IMR-90 (cell line): ENCODE measurements at regions not wholly inside any gene's neighbourhood (a gene's known extent, or its start where the extent isn't known, plus 50 kb on each side); places are given as distances from the start of the nearest gene placed in this dataset.

Experiments used
- ATAC-seq: fragments of 200-7000 bp; cut with Tn5 transposase; 2 replicates; pipeline ENCODE4 v1.9.1; 2020; ENCODE audit warnings: low read depth, mild to moderate bottlenecking, moderate library complexity
- BruUV-seq: library from RNA; stranded (reverse); fragments of 400-500 nt; replicated peaks from 2 replicates; lab custom pipeline; 2021; lab: Mats Ljungman, UMichigan
- CTCF ChIA-PET: fragments of 300-600 bp; formaldehyde crosslinking; extraction: SDS; loops from one replicate; lab custom pipeline; 2021; ENCODE audit warnings: antibody characterized with exemption; lab: Yijun Ruan, JAX
- POLR2A ChIA-PET: fragments of 300-600 bp; sonication (Branson Sonifier 250); formaldehyde crosslinking; loops from one replicate; lab custom pipeline; 2022; ENCODE audit warnings: antibody characterized with exemption; ENCODE audit not compliant: unreplicated experiment; lab: Charles Lee
- DNase-seq: peaks from one replicate; pipeline ENCODE4 v3.0.0; 2013
- H2AFZ ChIP-seq: replicated peaks from 2 replicates; pipeline ENCODE3; 2013; ENCODE audit warnings: low read length, mild to moderate bottlenecking; ENCODE audit not compliant: poor library complexity
- H2AK5ac ChIP-seq: 2 replicates; pipeline ENCODE4 v1.6.1; 2013; ENCODE audit warnings: low read depth, low read length, inconsistent platforms
- H2AK9ac ChIP-seq: replicated peaks from 2 replicates; pipeline ENCODE3; 2013; ENCODE audit warnings: mild to moderate bottlenecking, low read depth, low read length, moderate library complexity; ENCODE audit not compliant: poor library complexity
- H2BK120ac ChIP-seq: 2 replicates; pipeline ENCODE4 v1.6.1; 2013; ENCODE audit warnings: low read depth, low read length, inconsistent platforms
- H2BK15ac ChIP-seq: 3 replicates; pipeline ENCODE4 v1.6.1; 2013; ENCODE audit warnings: low read depth, low read length, inconsistent platforms
- H2BK20ac ChIP-seq: 2 replicates; pipeline ENCODE4 v1.6.1; 2013; ENCODE audit warnings: low read depth, mild to moderate bottlenecking, inconsistent platforms, low read length, moderate library complexity
- H2BK5ac ChIP-seq: 2 replicates; pipeline ENCODE4 v1.6.1; 2013; ENCODE audit warnings: mild to moderate bottlenecking, low read depth, low read length, inconsistent platforms; ENCODE audit not compliant: poor library complexity, severe bottlenecking
- H3K14ac ChIP-seq: replicated peaks from 2 replicates; pipeline ENCODE4 v1.6.1; 2013; ENCODE audit warnings: low read depth, low read length, inconsistent platforms
- H3K18ac ChIP-seq: 2 replicates; pipeline ENCODE4 v1.6.1; 2013; ENCODE audit warnings: low read depth, low read length, control low read depth
- H3K23ac ChIP-seq: 2 replicates; pipeline ENCODE4 v1.6.1; 2013; ENCODE audit warnings: low read depth, low read length, inconsistent platforms
- H3K27ac ChIP-seq: 2 replicates; pipeline ENCODE4 v1.5.1; 2013; ENCODE audit warnings: mild to moderate bottlenecking, control low read depth, low read length; ENCODE audit not compliant: insufficient read depth
- H3K27me3 ChIP-seq: 2 replicates; pipeline ENCODE4 v1.6.1; 2013; ENCODE audit warnings: low read length; ENCODE audit not compliant: control insufficient read depth, insufficient read depth
- H3K36me3 ChIP-seq: 2 replicates; pipeline ENCODE4 v1.6.1; 2013; ENCODE audit warnings: low read length, mixed read lengths; ENCODE audit not compliant: control insufficient read depth, insufficient read depth
- H3K4ac ChIP-seq: 2 replicates; pipeline ENCODE4 v1.6.1; 2013; ENCODE audit warnings: low read depth, low read length, inconsistent platforms
- H3K4me1 ChIP-seq: 2 replicates; pipeline ENCODE4 v1.6.1; 2013; ENCODE audit warnings: low read length, mixed read lengths; ENCODE audit not compliant: control insufficient read depth, insufficient read depth
- H3K4me2 ChIP-seq: 2 replicates; pipeline ENCODE4 v1.6.1; 2013; ENCODE audit warnings: low read depth, mild to moderate bottlenecking, control low read depth, low read length, moderate library complexity
- H3K4me3 ChIP-seq: 2 replicates; pipeline ENCODE4 v1.5.1; 2013; ENCODE audit warnings: low read depth, mild to moderate bottlenecking, control low read depth, low read length, moderate library complexity; ENCODE audit not compliant: insufficient read depth
- H3K56ac ChIP-seq: 2 replicates; pipeline ENCODE4 v1.6.1; 2013; ENCODE audit warnings: low read length, inconsistent platforms; ENCODE audit not compliant: insufficient read depth; ENCODE audit errors: extremely low read depth
- H3K79me1 ChIP-seq, 2 experiments: 2 replicates each; pipeline ENCODE4 v1.6.1; 2013; ENCODE audit warnings: low read length in 2 of 2, inconsistent platforms in 1 of 2, low read depth in 1 of 2
- H3K9ac ChIP-seq: 2 replicates; pipeline ENCODE4 v1.6.1; 2013; ENCODE audit warnings: low read depth, low read length, control low read depth
- H3K9me1 ChIP-seq: 2 replicates; pipeline ENCODE4 v1.6.1; 2013; ENCODE audit warnings: low read length, inconsistent platforms; ENCODE audit not compliant: insufficient read depth
- H3K9me3 ChIP-seq: 2 replicates; pipeline ENCODE4 v1.6.1; 2013; ENCODE audit warnings: low read length; ENCODE audit not compliant: control insufficient read depth, insufficient read depth
- H4K20me1 ChIP-seq: 2 replicates; pipeline ENCODE4 v1.6.1; 2013; ENCODE audit warnings: low read length, inconsistent platforms; ENCODE audit not compliant: insufficient read depth
- H4K5ac ChIP-seq: 2 replicates; pipeline ENCODE4 v1.6.1; 2013; ENCODE audit warnings: mild to moderate bottlenecking, low read depth, low read length, control low read depth
- H4K8ac ChIP-seq, 2 experiments: 2 replicates each; pipeline ENCODE4 v1.6.1; 2013; ENCODE audit warnings: low read depth in 2 of 2, low read length in 2 of 2, control low read depth in 1 of 2, inconsistent platforms in 1 of 2
- H4K91ac ChIP-seq: 2 replicates; pipeline ENCODE4 v1.6.1; 2013; ENCODE audit warnings: low read depth, low read length, inconsistent platforms; ENCODE audit not compliant: insufficient read depth
- CEBPB ChIP-seq: IDR thresholded peaks from 2 replicates; pipeline ENCODE4 v1.6.1; 2012; ENCODE audit warnings: low read depth, low read length, improper control_type of control experiment
- CHD1 ChIP-seq: IDR thresholded peaks from 2 replicates; pipeline ENCODE4 v1.6.1; 2012; ENCODE audit warnings: low read depth, low read length, improper control_type of control experiment
- CTCF ChIP-seq: conservative IDR thresholded peaks from 2 replicates; pipeline ENCODE4 v1.5.1; 2012; ENCODE audit warnings: mild to moderate bottlenecking, low read depth, low read length, improper control_type of control experiment
- ELK1 ChIP-seq: fragments of 150-350 bp; IDR thresholded peaks from 2 replicates; pipeline ENCODE4 v1.6.1; 2016; ENCODE audit warnings: low read depth, mild to moderate bottlenecking, low read length, moderate library complexity, borderline replicate concordance
- FOS ChIP-seq: fragments of 150-350 bp; IDR thresholded peaks from 2 replicates; pipeline ENCODE4 v1.6.1; 2016; ENCODE audit warnings: low read depth, low read length
- MAFK ChIP-seq: IDR thresholded peaks from 2 replicates; pipeline ENCODE4 v1.6.1; 2012; ENCODE audit warnings: low read depth, low read length, improper control_type of control experiment
- MXI1 ChIP-seq: IDR thresholded peaks from 2 replicates; pipeline ENCODE4 v1.6.1; 2012; ENCODE audit warnings: low read depth, mild to moderate bottlenecking, low read length, moderate library complexity, borderline replicate concordance
- NFE2L2 ChIP-seq: fragments of 150-350 bp; IDR thresholded peaks from 2 replicates; pipeline ENCODE4 v1.6.1; 2016; ENCODE audit warnings: low read depth, mild to moderate bottlenecking, low read length
- POLR2A ChIP-seq: IDR thresholded peaks from 2 replicates; pipeline ENCODE4 v1.6.1; 2012; ENCODE audit warnings: mild to moderate bottlenecking, low read depth, low read length
- RAD21 ChIP-seq: IDR thresholded peaks from 2 replicates; pipeline ENCODE4 v1.6.1; 2012; ENCODE audit warnings: low read length, improper control_type of control experiment
- RCOR1 ChIP-seq: IDR thresholded peaks from 2 replicates; pipeline ENCODE4 v1.6.1; 2012; ENCODE audit warnings: mild to moderate bottlenecking, low read length, improper control_type of control experiment; ENCODE audit not compliant: insufficient replicate concordance
- SMC3 ChIP-seq: fragments of 150-350 bp; IDR thresholded peaks from 2 replicates; pipeline ENCODE4 v1.6.1; 2016; ENCODE audit warnings: low read depth, mild to moderate bottlenecking, antibody characterized with exemption, low read length, moderate library complexity
- WGBS, 2 experiments: methylation state at CpG; one replicate each; pipeline versions ENCODE4 v1.1.5 to v1.1.7; 2013; ENCODE audit warnings: missing lambda C conversion rate in 2 of 2; ENCODE audit not compliant: insufficient read length in 1 of 2; ENCODE audit errors: extremely low coverage in 2 of 2; 5-methylcytosine and 5-hydroxymethylcytosine counted together
- dilution Hi-C: fragments of 300-500 bp; cut with HindIII; formaldehyde crosslinking; loops from one replicate; pipeline ENCODE4 v1.14.3; 2018; ENCODE audit warnings: low sequenced_read_pairs; ENCODE audit not compliant: unreplicated experiment
- in situ Hi-C: fragments of 300-500 bp; cut with MboI; formaldehyde crosslinking; loops from 3 replicates; pipeline ENCODE4 v1.14.3; 2019; ENCODE audit warnings: low sequenced_read_pairs, inconsistent platforms, mixed read lengths
- intact Hi-C: fragments of 100-400 bp; cut with micrococcal nuclease; formaldehyde crosslinking; loops from 2 replicates; pipeline ENCODE4 v1.10.0; 2022
- TF ChIP-seq, protein P1 (sequence below): fragments of 150-350 bp; IDR thresholded peaks from 2 replicates; pipeline ENCODE4 v1.6.1; 2017; ENCODE audit warnings: mild to moderate bottlenecking, antibody characterized with exemption, low read length, low read depth

DNA sequence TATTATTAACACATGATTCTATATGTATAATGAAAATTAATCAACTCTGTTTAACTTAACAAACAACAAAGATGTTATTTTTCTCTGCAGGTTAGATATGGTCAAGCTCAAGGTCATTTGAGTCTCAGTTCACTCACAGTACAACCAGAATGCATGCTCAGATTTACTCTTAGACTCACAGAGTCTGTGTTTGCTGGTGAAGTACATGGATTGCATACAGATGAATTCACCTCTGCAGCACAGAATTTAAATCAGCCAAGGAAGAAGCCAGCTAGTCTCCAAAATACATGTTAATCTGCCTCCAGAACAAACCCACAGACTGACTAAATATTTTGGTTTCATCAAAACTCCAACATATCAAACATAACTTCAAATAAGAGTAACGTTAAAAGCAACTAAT lies 424.5 kb downstream of the RAD51AP2 start:
- dilution Hi-C loops, result no loop called here
- Histone ChIP-seq H3K9me3 (no peaks in the 10 kb centered on the region), H3K4me1 (no peaks in the 10 kb centered on the region), H3K56ac (no peak overlapping the region), H2BK20ac (no peak overlapping the region), H2BK5ac (no peak overlapping the region), H3K4me3 (no peak overlapping the region), H3K18ac (no peak overlapping the region), H3K4ac (no peak overlapping the region), H3K4me2 (no peak overlapping the region), H2AK9ac (no peak overlapping the region), H3K79me1 (no peaks in the 10 kb centered on the region), H4K20me1 (no peaks in the 10 kb centered on the region), H4K5ac (no peak overlapping the region), H3K9ac (no peak overlapping the region), H3K27ac (no peak overlapping the region), H3K23ac (no peak overlapping the region), H2BK15ac (no peak overlapping the region), H4K8ac (no peak overlapping the region), H3K9me1 (no peaks in the 10 kb centered on the region), H3K36me3 (no peaks in the 10 kb centered on the region), H2BK120ac (no peak overlapping the region), H3K27me3 (no peaks in the 10 kb centered on the region), H4K91ac (no peak overlapping the region), H3K14ac (no peak overlapping the region), H2AK5ac (no peak overlapping the region), H2AFZ (no peak overlapping the region)
- no peak for DNase-seq
- POLR2A ChIA-PET, result no interaction called here
- no TSS peak for BruUV-seq
- TF ChIP-seq ELK1, result no peak
- no peak for TF ChIP-seq MXI1
- no peak for TF ChIP-seq MAFK
- no peak for TF ChIP-seq NFE2L2
- TF ChIP-seq FOS, result no peak
- TF ChIP-seq RAD21, result no peak
- TF ChIP-seq RCOR1, result no peak
- TF ChIP-seq, protein P1, sequence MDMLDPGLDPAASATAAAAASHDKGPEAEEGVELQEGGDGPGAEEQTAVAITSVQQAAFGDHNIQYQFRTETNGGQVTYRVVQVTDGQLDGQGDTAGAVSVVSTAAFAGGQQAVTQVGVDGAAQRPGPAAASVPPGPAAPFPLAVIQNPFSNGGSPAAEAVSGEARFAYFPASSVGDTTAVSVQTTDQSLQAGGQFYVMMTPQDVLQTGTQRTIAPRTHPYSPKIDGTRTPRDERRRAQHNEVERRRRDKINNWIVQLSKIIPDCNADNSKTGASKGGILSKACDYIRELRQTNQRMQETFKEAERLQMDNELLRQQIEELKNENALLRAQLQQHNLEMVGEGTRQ, result no peak
- no peak for TF ChIP-seq CEBPB
- TF ChIP-seq CHD1, result no peak
- no peak for TF ChIP-seq CTCF
- no peak for TF ChIP-seq POLR2A
- no peak for TF ChIP-seq SMC3
- intact Hi-C loops, result no loop called here
- WGBS, 2 experiments, result no CpG with 5 or more reads among the region's 1 CpG
- in situ Hi-C loops, result no loop called here
- no peak for ATAC-seq
- CTCF ChIA-PET, result no interaction called here
